Iris pigment epithelial cell (primary cell): ENCODE measurements at regions not wholly inside any gene's neighbourhood (a gene's known extent, or its start where the extent isn't known, plus 50 kb on each side); places are given as distances from the start of the nearest gene placed in this dataset.
"Not testable (repeated sequence)": the region's sequence is repeated elsewhere in the genome, so short reads cannot be mapped to it uniquely, and the experiment has no call there.

Experiments
- DNase-seq: peaks from one replicate; pipeline ENCODE4 v3.0.0-alpha.2; 2011; ENCODE audit warnings: low read depth

DNA sequence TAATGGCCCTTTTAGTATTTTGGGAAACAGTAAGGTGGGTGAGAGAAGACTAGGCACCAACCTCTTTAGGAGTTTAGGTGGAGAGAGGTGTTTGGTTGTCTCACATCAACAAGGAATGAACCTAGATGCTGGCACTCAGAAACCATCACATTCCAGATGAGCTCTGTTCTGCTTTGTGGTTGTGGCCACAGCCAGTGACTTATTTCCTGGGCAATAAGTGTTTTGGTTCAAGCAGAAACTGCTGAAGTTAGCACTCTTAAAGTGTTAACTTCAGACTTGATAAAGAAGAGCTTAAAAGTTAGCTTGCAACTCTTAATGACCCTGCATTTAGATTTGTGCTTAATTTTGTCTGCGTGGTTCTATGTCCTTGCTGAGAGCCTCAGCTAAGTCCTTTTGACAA lies 929.2 kb downstream of the SLC4A3 start:
- peak; percentile 83 for DNase-seq

- DNase-seq = no peak
Measured at GRCh38 chr2:220560192-220560591, 932.8 kb downstream of the SLC4A3 start.

DNA sequence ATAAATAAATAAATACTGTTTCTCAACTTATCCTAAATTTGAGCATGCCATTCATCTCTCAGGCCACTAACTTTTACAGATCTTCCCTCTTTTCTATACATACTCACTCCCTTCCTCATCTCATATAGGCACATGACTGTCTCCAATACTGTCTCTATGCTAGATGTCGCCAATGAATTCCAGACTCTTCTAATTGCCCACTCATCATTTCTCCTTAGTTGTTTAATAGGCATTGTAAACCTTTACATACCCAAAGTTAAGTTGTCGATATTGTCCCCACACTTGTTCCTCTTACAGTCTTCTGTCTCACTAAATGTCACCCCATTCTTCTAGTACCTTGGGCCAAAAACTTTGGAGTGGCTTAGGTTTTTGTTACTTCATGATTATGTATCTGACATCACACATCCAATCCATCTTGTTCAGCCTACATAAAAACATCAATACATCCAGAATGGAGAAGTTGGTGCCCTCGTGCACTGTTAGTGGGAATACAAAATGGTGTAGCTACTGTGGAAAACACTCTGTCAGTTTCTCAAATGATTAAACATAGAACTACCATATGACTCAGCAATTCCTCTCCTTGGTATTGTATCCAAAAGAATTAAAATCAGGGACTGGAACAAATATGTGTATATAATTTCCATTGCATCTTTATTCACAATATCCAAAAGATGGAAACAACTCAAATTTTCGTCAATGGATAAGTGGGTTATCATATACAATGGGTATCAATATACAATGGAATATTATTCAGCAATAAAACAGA lies 935.1 kb downstream of the SLC4A3 start:
- DNase-seq = peak; percentile 14

GRCh38 chr2:220568296-220568695 lies 940.9 kb downstream of the SLC4A3 start:
- no peak for DNase-seq

- no peak for DNase-seq
Measured at GRCh38 chr2:220569112-220569897, 941.9 kb downstream of the SLC4A3 start.

- peak; percentile 34 for DNase-seq
Measured at GRCh38 chr2:220572385-220572784, 945.0 kb downstream of the SLC4A3 start.

- DNase-seq = no peak
Measured at GRCh38 chr2:220574038-220574437, 946.6 kb downstream of the SLC4A3 start.

DNA sequence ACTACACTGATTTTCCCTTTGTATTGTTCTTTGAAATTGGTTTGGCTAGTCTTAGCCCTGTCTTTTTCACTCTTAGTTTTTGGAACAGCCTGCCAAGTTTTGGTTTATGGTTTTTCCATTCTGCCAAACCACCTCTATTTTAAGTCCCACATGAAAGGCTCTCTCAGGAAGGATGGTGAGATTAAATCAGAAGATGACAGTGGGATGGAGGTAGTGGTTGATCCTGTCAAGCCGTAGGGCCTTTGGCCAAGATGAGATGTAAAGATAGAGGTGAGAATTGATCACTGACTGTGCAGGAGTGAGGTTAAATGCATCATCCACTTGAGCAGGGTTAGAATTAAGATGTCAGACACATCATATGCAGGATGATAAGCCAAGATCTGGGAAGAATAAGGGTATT lies 948.5 kb downstream of the SLC4A3 start:
- no peak for DNase-seq

DNA sequence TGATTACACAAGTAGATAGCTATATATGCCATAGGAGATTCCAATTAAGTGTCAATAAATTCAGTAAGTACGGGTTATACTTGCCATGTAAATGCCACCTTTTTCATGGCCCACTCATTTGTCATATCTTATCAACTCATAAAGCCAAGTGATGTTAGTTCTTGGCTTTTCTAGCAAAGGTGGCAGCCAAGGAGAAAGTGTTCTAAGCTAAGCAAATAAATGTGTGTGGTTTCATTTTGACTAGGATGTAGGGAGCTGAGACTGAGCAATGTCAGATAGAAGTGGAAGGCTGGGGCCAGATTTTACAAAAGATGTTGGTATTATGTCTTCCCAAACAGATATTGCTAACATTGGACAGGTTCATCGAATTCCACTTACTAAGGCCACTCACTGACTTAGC lies 952.0 kb downstream of the SLC4A3 start:
- DNase-seq = no peak

DNA sequence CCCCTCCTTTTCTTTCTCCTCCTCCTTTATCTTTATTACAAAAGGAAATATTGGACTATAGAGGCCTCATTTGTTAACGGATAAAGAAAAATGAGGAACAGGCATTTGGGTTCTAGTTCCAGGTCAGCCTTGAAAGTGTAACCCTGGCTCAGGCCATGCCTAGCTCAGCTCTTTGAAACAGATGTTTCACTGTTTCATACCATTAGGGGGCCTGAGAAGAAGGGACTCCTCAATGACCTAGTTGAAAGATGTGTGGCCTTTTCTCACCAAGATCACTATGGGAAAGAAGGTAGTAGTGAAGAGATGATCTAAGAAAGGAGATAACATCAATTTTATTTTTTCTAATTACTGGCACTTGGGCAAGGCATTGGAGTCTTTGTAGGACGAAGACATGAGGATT lies 952.7 kb downstream of the SLC4A3 start:
- no peak for DNase-seq

GRCh38 chr2:220583725-220584124 lies 956.3 kb downstream of the SLC4A3 start:
- DNase-seq = no peak

- DNase-seq = peak; percentile 22
Measured at GRCh38 chr2:220585241-220585640, 957.8 kb downstream of the SLC4A3 start.

DNA sequence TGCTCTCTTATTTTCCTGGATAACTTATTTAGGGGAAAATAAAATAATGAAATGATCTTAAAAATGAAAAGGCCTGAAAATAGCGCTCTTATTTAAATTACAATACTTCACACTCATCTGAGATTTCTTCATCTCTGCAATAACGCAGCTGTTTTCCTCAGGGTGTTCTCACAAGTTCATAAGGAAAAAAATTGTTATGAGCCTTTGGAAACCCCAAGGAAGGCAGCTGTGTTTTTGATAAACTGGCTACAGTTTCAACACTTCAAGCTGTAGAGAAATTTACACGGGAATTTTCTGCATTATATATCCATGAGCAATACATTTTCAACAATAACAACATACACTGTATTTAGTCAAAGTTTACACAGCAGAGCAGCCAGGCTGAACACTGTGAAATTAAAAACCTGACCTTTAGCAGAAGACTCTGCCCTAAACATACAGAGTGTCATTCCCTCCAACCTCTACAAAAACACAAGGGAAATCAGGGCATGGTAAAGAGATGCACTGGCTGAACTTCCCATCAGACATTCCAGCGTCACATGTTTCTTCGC lies 959.6 kb downstream of the SLC4A3 start:
- DNase-seq = peak; percentile 51

- DNase-seq = no peak
Measured at GRCh38 chr2:220588148-220588547, 960.7 kb downstream of the SLC4A3 start.

DNA sequence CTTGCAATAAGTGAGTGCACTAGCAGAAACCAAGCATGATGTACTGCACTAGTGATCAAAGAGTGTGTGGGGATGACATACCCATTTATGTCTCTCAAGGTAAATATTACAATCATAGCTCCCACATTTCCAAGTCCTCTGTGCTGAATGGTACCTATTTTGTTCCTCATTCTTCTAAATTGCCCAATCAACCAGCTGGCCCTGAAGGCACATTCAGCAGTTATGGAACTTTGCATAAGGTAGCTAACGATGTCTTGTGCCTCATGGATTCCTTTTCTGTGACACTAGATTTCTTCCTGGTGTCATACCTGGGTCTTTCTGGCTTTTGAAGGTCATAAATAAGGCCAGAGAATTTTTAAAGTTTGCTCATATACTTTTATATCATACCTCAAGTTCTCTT lies 963.0 kb downstream of the SLC4A3 start:
- DNase-seq = no peak

GRCh38 chr2:220593526-220593925 lies 966.1 kb downstream of the SLC4A3 start:
- peak; percentile 8 for DNase-seq

GRCh38 chr2:220601674-220602073 lies 970.4 kb downstream of the EPHA4 start:
- DNase-seq = no peak

GRCh38 chr2:220613004-220613403 lies 959.1 kb downstream of the EPHA4 start:
- DNase-seq = not testable (repeated sequence)

DNA sequence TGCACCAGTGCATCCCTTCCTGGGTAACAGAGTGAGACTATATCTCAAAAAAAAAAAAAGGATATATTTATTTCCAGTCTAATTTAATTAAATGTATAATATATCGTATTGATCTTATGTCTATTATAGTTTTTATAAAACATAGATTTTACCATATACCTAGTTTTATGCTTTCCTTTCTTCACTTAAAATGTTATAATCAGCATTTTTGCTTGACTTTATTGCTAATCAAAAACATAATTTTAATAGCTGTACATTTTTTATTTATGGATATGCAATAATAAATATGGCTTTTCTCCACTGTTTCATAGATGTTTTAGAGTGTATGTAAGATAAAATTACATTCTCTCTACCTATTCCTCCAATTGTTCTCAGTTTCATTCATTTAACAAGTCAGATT lies 958.0 kb downstream of the EPHA4 start:
- no peak for DNase-seq

DNA sequence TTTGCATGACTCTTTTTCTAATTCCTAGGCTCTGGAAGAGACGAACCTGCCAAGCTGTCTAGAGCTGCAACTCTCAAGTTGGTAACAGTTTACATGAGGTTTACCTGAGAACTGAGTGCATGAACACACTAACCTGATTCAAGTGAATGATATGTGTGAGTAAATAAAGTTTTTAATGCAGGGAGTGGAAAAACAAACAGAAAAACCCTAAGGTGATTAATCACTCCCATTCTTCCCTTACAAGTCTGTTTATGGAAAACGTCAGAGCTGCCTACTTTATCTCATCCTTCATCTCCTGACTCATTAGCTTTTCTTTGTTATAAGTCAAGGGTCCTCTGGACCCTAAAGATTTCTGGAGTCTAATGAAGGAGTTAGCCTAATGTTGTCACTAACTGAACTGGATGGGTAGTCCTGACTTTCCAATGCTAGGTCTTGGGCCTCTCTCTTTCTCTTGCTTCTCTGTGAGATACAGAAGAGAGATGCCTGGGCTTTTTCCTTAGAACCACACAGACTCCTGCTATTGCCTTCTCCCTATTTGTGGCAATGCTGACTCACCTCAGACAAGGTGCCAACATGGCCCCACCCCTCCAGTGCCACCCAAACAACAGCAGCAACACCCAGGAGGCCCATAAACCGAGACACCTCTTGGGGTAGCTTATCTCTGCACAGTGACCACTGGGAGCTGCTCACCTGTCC lies 952.4 kb downstream of the EPHA4 start:
- DNase-seq = peak; percentile 20

DNA sequence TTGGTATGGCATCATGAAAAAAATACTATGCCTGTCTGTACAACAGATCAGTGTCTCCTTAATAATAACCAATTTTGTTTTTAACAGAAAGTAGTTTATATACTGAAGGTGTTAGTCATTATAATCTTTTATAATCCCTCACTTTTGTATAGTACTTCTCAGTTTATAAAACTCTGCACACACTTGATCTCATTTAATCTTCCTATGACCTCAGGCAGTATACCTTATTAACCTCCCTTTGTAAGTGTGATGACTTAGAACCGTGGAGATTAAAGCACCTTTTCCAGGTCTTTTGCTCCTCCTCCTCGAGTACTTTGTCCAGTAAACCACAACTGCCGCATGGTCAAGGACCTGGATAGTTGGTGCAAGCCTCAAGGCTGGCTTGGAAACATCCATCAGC lies 945.5 kb downstream of the EPHA4 start:
- DNase-seq = no peak

- no peak for DNase-seq
Measured at GRCh38 chr2:220628252-220628651, 943.9 kb downstream of the EPHA4 start.

- no peak for DNase-seq
Measured at GRCh38 chr2:220641137-220641536, 931.0 kb downstream of the EPHA4 start.
